ENCODE measurements at regions not wholly inside any gene's neighbourhood (a gene's known extent, or its start where the extent isn't known, plus 50 kb on each side); places are given as distances from the start of the nearest gene placed in this dataset.
"Not testable (repeated sequence)": the region's sequence is repeated elsewhere in the genome, so short reads cannot be mapped to it uniquely, and the experiment has no call there.

DNA sequence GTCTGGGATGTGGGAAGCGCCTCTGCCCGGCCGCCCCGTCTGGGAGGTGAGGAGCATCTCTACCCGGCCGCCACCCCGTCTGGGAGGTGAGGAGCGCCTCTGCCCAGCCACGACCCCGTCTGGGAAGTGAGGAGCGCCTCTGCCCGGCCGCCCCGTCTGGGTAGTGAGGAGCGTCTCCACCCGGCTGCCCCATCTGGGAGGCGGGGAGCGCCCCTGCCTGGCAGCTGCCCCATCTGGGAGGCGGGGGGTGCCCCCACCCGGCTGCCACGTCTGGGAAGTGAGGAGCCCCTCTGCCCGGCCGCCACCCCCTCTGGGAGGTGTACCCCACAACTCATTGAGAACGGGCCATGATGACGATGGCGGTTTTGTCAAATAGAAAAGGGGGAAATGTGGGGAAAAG lies 288.3 kb downstream of the SPRY1 start:
- not testable (repeated sequence) for DNase-seq

DNA sequence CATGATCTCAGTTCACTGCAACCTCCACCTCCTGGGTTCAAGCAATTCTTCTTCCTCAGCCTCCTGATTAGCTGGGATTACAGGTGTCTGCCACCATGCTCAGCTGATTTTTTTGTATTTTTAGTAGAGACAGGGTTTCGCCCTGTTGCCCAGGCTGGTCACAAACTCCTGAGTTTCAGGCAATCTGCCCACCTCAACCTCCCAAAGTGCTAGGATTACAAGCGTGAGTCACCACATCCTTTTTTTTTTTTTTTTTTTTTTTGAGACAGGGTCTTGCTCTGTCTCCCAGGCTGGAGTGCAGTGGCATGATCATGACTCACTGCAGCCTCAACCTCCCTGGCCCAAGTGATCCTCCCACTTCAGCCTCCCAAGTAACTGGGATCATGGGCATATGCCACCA lies 298.9 kb downstream of the SPRY1 start:
- DNase-seq, result not testable (repeated sequence)

DNA sequence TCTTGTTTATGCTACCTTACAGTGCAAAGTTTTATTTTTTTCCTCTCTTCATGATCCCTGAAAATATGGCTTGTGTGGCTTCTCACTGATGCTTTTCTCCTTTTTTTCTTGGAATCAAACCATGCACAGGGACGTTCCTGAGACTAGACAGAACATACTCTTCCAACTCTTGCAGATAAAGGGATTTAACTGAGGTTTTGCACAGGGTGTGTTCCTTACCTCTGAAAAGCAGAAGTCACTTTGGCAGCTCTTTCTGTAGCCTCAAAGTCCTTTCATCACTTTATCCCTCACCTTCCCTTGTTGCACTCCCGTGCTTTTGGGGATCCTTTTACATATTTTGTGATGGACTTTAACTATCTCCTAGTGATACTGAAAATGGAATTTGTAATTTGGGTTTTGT lies 300.1 kb downstream of the SPRY1 start:
- DNase-seq, result no peak

DNA sequence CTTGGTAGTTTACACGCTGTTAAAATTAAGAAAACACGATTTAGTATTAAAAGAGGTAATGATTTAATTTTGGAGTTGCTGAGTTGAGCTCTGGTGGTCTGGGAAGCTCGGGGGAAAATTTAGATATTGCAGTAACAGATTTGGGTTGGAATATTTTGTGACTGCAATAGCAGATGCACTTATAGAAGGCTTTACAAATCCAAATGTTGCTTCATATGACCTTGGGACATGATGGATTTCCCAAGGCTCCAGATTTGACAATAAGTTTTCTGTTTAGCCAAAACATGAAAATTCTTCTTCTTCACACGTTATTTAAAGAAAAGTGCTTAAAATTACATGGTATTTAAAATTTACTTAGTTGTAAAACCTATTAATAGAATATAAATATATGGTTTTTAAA lies 302.0 kb downstream of the SPRY1 start:
- no peak for DNase-seq

DNA sequence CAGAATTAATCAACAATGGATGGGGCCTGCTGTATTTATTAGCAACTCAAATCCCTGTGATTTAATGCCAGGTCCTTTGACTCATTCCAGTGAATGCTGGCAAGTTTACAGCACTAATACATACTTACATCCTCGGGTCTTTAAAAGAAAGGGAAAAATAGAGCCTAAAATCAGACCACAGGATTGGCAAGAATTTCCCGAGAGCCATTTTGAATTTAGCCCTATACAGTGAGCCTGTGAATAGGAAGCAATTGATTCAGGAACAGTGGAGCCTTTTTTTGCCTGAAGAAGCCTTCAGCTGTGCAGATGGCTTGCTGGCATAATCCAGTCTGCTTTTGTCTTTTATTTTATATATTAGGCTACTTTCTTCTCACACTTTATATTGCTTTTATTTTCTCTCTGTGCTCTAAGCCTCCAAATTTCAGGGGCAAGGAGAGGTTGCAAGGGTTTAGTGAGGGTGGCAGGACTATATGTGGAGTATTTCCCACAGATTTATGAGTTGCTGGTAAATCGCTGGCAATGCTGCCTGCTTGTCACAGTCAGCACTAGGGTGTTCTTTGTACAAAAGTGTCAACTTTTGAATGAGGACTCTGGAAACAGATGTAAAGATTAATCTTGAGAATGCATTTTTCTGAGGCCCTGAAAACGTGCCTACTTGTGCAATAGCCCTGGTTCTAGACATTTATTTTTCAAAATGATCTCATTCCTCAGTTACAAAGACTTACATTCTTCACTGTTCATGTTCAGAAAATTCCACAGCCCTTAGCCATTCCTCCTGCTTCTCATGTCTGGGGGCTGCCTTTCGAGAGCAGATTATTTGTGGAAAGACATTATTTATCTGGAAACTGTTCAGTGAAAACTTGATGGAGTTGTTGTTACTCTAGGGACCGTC lies 303.5 kb downstream of the SPRY1 start:
- DNase-seq, result no peak

DNA sequence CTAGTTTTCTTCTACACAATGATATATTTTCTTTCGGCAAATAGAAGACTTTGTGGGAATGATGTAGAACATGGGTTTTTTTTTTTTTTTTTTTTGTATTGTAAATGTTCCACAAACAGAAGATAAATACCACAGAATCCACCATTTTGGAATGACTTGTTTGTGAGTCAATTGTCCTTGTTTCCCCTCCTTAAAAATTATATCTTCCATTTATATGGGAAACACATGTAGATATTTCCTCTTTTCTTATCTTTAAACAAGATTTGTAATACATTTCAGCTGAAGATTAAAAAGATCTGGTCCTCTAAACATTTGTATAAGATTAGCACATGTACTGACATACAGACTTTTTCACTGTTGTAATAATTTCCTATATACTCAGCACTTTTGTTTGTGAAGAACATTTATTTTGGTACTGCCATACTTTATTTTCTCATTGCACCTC lies 304.6 kb downstream of the SPRY1 start:
- no peak for DNase-seq

DNA sequence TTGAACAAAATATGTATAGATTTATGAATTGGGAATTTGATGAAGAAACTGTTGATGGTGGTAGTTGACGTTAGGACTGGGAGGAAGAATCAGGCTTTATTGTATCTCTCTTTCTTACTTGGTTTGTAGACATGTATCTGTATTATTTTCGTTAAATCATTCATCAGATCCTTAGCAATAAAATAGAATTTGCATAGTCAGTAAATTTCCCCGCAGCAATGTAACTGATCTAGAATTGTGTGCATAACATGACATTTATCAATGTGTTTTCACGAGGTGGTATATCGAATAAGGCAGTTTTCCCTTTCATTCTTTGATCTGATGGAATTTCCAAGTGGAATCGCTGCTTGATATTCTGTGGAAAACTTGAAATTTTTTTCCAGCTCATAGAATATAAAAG lies 308.8 kb downstream of the SPRY1 start:
- no peak for DNase-seq

DNA sequence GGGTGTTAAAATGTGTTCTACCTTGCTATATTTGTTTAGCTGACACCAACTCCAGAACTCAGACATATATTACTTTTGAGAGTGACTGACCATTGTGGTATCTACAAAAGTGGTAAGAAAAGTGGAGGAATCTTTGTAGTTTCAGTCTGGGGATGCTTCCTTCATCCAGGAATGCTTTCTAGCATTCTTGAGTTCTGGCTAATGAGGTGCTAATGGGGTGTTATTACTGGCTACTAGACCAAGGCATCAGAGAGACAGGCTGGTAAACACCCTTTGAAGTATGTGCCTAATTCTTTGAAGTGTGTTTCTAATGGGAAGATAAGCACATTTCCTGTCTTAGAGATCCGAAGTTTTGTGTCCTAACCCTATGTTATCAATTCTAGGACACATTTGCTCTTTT lies 310.4 kb downstream of the SPRY1 start:
- no peak for DNase-seq

DNA sequence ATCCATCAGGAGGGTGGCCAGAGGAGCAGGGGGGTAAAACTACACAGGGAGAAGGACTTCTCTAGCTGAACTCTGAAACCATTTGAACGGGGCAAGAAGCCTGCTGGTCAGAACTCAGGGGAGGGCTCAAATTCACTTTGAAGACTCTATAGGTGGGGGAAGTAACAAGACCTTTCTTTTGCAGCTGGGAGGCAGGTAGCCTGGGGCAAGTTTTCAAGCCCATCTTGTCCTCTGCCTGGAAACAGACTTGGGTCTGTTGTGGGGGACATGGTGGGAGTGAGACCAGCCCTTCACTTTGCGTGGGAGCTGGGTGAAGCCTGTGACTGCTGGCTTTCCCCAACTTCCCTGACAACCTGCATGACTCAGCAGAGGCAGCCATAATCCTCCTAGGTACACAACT lies 312.3 kb downstream of the SPRY1 start:
- DNase-seq, result no peak

DNA sequence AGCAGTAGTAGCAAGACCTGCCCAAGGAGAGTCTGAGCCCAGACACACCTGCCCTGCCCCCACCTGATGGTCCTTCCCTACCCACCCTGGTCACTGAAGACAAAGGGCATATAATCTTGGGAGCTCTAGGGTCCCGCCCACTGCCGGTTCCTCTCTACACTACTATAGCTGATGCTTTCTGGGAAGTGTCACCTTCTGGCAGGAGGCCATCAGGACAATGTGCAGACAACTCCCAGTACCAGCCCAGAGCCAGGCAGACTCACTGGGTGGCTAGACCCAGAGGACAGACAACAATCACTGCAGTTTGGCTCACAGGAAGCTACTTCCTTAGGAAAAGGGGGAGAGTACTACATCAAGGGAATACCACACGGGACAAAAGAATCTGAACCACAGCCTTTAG lies 312.7 kb downstream of the SPRY1 start:
- no peak for DNase-seq

DNA sequence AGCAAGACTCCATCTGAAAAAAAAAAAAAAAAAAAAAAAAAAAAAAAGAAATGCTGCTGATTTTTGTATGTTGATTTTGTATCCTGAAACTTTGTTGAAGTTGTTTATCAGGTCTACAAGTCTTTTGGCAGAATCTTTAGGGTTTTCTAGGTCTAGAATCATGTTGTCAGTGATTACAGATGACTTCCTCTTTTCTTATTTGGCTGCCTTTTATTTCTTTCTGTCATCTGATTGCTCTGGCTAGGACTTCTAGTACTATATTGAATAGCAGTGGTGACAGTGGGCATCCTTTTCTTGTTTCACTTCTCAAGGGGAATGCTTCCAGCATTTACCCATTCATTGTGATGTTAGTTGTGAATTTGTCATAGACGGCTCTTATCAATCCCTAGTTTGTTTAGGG lies 334.4 kb downstream of the SPRY1 start:
- no peak for DNase-seq

DNA sequence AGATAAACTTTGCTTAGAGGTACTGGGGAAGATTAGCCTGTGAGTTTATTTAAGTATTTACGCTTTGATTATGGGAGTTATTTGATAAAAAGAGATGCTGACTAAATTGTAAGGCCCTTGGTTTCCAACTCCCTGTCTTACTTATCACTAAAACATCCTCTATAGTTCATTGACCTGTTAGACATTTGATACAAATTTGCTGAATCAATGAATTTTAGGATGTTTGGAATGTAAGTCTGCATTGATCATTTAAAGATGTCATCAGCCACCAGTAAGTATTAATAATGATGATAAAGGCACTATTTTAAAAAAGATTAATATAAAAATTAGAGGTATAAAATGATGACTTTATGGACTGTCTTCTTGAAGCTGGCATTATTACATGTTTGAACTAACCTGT lies 340.6 kb downstream of the SPRY1 start:
- no peak for DNase-seq

DNA sequence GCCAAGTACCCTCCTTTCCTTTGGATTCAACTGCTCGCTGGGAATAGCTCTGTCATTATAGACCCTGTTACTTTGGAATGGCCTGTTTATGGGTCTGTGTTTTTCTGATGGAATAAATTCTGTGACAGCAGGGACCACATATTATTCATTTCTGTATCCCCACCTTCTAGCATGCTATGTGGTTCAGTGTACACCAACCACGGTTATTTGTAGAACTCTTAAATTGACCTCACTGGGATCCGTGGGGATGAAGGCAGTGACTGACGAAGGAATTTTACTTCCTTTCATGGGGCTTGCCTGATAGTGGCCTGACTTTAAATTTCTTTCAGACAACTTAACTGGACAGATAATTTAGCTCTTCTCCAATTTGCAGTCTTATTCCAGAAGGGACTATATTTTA lies 343.2 kb downstream of the SPRY1 start:
- DNase-seq, result no peak

DNA sequence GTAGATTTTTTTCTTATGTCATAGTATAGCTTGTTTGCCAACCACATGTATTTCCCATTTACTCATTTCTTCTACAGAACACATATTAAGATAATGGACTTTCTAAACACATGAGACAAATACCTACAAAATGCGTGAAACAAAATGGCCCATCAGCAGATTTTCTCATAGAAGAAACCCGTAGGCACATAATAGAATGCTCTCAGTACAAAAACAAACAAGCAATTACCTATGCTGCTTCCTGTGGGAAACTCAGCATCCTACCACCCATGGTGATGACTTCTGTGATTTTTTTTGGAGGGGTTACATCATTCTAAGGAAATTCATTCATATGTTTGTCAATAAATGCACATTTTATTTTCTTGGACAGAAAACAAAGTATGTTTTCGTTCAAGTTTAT lies 343.6 kb downstream of the SPRY1 start:
- DNase-seq, result no peak

DNA sequence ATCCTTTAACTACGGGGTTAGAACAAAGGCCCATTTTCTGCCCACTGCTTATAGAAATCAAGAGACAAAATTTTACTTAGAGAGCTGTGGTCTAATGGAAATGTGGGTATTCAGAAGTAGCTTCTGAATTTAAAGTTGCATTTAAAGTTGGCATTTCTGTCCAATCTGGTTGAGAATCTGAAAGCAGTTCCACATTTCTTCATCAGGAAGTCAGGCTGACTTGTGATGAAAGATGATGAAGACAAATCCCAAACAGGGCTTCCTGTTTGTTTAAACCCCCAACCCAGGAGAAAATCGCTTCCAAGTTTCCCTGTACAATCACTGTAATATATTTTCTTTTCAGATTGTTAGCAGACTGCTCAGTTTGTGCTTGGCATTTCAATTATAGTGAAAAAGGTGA lies 345.3 kb downstream of the SPRY1 start:
- no peak for DNase-seq

DNA sequence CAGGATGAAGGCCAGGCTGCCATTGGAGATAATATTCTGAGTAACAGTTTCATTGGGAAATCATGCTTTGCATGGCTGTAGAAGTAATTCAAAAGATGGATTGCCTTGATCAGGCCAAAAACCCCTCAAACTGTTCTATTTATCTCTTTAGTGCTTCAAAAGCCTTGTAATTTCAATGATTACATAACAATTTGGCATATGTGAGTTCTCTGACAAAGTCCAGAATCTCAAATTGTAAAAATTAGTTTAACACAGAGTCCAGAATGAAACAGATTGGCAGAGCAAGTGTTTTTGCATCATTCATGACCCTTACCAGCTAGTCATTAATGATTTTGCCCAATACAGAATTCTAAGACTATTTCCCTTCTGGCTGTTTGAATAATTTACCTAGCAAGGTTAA lies 347.3 kb downstream of the SPRY1 start:
- DNase-seq, result no peak

DNA sequence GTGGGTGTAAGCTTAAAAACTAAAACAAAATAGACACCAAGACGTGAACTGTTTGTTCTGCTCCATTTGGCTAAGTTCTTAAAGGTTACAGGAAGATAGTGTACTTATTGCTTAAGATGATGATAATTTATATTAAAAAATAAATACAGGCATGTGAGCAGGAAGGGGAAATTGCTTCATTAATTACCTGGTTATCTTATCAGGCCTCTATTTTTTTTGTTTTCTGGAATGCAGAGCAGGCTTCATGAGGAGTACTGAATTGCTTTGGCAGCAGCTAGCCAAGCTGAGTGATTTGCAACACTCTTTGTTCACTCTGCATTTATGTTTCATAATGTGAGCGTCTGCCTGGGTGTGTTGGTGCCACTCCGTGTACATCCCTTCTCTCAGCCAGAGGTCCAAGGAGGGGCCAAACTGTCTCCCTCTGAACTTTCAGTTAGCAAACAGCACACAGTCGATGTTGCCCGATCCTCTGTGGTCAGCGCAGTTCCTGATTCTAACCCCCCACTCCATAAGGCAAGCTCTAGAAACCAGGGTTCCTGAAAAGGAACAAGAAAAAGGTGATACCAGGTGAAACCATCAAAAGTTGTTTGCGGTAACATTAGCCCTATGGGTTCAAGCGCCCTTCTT lies 348.2 kb downstream of the SPRY1 start:
- DNase-seq, result no peak

DNA sequence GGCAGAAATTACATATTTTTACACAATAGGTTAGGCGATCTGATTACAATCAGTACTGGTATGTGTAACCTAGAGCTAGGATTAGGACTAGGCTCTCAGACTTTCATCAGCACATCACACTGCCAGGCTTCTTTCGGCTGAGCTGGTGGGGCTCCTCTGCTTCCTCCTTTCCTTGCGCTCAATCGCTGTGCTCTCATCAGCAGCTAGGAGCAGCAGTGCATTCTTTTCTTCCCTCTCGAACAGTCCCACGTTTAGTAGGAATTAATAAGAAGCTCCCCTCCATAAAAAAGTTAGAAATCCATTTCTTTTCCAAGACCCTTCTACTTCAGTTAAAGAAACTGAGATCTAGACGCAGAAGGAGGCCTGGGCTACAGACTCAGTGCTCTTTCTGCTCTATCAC lies 350.4 kb downstream of the SPRY1 start:
- DNase-seq, result no peak

DNA sequence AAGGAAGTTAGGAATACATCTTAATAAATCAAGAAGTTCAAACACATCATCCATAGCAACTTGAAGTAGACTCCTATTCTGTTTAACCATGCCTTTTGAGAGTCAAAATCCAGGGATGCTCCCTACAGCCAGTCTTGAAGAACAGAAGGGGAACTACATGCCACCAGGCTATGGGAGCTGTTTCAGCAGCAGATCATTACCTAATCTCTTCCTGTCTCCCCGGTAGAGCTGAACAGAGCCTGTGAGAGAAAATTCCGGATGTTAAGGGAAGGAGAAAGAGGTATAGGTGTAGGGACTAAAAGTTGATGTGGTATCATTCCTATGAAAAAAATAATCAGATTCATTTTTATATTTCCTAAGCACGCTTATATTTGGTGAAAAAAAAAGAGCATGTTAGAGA lies 352.2 kb downstream of the SPRY1 start:
- no peak for DNase-seq

DNA sequence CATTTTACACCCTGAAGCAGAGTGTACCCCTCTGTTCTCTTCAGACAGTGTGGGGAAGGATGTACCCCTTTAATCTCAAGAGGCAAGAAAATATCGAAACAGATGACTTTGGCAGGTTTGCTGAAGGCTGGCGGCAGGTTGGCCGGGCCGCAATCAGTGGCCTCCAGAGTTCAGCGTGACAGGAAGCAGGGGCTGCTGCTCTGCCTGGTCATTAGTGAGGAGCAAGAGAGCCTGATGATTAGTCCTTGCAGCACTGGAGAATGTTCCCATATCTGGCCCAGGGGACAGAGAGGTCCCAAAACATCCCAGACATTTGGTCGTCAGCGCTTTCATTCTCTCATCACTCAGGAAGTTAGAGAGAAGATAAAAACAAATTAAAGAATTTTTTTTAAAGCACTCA lies 352.8 kb downstream of the SPRY1 start:
- DNase-seq, result no peak

DNA sequence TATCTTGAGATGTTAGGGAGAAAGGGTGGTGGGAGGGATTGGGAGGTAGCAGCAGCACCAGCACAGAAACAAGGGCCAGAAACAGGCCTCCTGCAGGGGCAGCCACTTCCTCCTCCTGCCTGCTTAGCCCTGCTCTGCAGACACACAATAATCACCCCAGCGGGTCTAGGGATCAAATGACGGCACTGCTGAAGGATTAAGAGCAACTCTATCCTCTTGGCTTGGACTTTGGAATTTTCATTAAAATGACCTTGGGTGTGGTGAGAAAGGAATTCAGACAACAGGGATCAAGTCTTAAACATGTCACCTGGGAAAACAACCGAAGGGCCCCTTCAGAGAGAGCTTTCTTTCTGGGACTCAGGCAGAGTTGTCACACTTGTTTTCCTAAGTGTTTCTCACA lies 353.4 kb downstream of the SPRY1 start:
- DNase-seq, result no peak

DNA sequence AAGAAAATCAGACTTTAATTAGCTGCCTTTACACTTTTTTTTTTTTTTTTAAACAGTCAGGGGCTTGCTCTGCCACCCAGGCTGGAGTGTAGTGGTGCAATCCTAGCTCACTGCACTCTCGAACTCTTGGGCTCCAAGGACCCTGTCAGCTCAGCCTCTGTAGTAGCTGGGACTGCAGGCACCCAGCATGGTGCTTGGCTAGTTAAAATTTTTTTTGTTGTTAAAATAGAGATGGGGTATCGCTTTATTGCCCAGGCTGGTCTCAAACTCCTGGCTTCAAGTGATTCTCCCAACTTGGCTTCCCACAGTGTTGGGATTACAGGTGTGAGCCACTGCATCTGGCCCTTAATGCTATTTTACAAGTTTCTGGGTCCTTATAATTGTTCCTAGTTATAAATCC lies 359.1 kb downstream of the SPRY1 start:
- DNase-seq, result no peak

DNA sequence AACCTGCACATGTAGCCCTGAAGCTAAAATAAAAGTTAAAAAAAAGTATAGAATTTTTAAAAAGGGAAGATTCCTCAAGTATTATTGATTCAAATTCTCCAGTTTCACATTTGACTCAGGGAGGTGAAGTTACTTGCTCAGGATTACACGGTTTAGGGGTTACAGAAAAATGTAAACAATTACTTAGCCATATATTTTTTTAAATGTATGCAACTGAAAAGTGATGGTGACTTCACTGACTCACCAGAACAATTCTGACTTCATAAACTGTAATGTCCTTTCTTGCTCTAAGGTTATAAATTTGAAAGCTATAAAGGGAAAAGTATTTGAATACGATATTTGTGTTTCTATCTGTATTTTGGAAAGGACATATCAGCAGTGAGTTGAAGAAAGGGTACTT lies 371.2 kb downstream of the SPRY1 start:
- no peak for DNase-seq

DNA sequence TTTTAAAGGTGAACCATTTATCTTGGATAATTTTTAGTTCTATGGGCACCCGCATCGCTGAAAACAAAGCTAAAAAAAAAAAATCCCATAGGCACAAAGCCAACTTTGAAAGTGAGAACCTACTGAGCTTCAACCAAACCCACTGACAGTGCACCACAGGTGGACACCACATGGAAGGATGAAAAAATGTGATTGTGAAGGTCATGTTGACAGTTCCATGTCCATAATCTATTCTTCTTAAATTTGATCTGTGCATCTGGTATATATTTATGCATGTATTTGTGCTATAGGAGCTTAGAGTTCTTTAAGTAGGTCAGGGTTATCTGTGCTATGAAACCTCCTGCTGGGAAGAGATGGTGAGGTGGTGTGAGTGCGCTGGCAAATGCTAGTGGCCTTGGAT lies 374.3 kb downstream of the SPRY1 start:
- DNase-seq, result no peak

DNA sequence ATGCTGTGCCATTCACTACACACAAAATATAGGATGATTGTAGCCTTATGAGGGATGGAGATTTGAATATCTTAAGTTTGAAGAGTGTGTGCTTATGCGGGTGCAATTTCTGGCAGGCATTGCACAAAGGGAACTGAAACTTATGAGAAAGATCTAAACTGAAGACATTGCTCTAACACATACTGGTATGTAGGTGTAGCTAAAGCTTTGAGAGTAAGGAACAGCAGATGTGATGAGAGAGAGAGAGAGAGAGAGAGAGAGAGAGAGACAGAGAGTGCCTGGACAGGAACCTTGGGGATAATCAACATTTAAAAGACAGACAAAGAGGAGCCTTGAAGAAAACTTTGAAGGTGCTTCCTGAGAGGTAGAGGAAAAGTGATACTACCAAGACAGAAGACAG lies 379.7 kb downstream of the SPRY1 start:
- peak; percentile 16 for DNase-seq

Measured in activated CD4-positive, alpha-beta T cell treated with anti-CD3 and anti-CD28 coated beads, Interleukin-2, amount 50 U/mL, for 16 hours (primary cell).